Heart right ventricle (tissue), 16 donors: ENCODE measurements at regions not wholly inside any gene's neighbourhood (a gene's known extent, or its start where the extent isn't known, plus 50 kb on each side); places are given as distances from the start of the nearest gene placed in this dataset.
"Not testable (repeated sequence)": the region's sequence is repeated elsewhere in the genome, so short reads cannot be mapped to it uniquely, and the experiment has no call there.

Experiments
- ATAC-seq, 8 donors: fragments of 200-7000 bp; cut with Tn5 transposase; one replicate each; pipeline ENCODE4 v1.9.1; 2020; ENCODE audit warnings: mild to moderate bottlenecking in 8 of 8, moderate library complexity in 8 of 8, moderate number of reproducible peaks in 1 of 8
- DNase-seq, 2 donors: peaks; one replicate each; pipeline ENCODE4 v3.0.0-alpha.2; 2020
- H3K27ac ChIP-seq, 10 donors: fragments of 200-600 bp; sonication (generic) in 2 of 10; one replicate each; pipeline versions ENCODE4 v1.5.0 to v1.8.0; 2020 to 2022; ENCODE audit warnings: mild to moderate bottlenecking in 3 of 10
- H3K27me3 ChIP-seq, 7 donors: fragments of 200-600 bp; one replicate each; pipeline ENCODE4 v1.8.0; 2021 to 2022; ENCODE audit warnings: mild to moderate bottlenecking in 2 of 7
- H3K36me3 ChIP-seq, 9 donors: fragments of 200-600 bp; sonication (generic) in 1 of 9; one replicate each; pipeline versions ENCODE4 v1.5.0 to v1.8.0; 2020 to 2022; ENCODE audit warnings: mild to moderate bottlenecking in 2 of 9
- H3K4me1 ChIP-seq, 9 donors: fragments of 200-600 bp; sonication (generic) in 1 of 9; one replicate each; pipeline versions ENCODE4 v1.5.0 to v1.8.0; 2020 to 2022; ENCODE audit warnings: mild to moderate bottlenecking in 4 of 9
- H3K4me3 ChIP-seq, 10 donors: fragments of 200-600 bp; sonication (generic) in 2 of 10; one replicate each; pipeline versions ENCODE4 v1.5.0 to v1.8.0; 2020 to 2022; ENCODE audit warnings: mild to moderate bottlenecking in 7 of 10, moderate library complexity in 2 of 10
- H3K9me3 ChIP-seq, 11 donors: fragments of 200-600 bp in 10 of 11; sonication (generic) in 2 of 11; one replicate each; pipeline versions ENCODE4 v1.5.0 to v1.8.0; 2013 to 2022; ENCODE audit warnings: mild to moderate bottlenecking in 2 of 11, control low read depth in 1 of 11, moderate library complexity in 1 of 11
- WGBS, 2 donors: extraction: QIAGEN DNeasy Blood & Tissue Kit; methylation state at CpG; one replicate each; pipeline ENCODE4 v1.1.7; 2013; ENCODE audit warnings: inconsistent platforms in 1 of 2; 5-methylcytosine and 5-hydroxymethylcytosine counted together
- intact Hi-C, 10 donors: fragments of 100-400 bp; cut with DNase I; formaldehyde crosslinking; loops; one replicate each; pipeline versions ENCODE4 v1.11.1 to v1.14.2; 2022
- TF ChIP-seq, protein P1 (sequence below), 9 donors: fragments of 200-600 bp; sonication (generic) in 2 of 9; IDR thresholded peaks; one replicate each; pipeline versions ENCODE4 v1.5.0 to v1.8.0; 2021 to 2022; ENCODE audit warnings: antibody characterized with exemption in 9 of 9, mild to moderate bottlenecking in 5 of 9, moderate library complexity in 1 of 9
- donor health status: Arrhythmogenic right ventricular cardiomyopathy.
- donor health status: ischemic (EF 13 %, LVEDD 7.1; RV severe dilation, severe dysfunction).
- donor health status: healthy with polysubstance abuse.
- donor health status: DM: no; HTN: yes; CAD: no.
- donor health status: DM: no; HTN: no; CAD: no.
- donor health status: ischemic (EF 25% LVEDD 6.9; RV normal size, moderate dysfunction).
- donor health status: ischemic (EF 25% LVEDD 5.7; RV mildly dilated, moderate dysfunction).
- donor health status: healthy.
- donor health status: DM: yes; HTN: yes; CAD: no.
- donor health status: Ischemic cardiomyopathy.
- donor health status: ischemic (EF 35%, LVEDD 5.7; RV mildly dilated, moderate dysfunction).
- donor health status: nonischemic (EF 11% LVEDD 7.7; RV severe dilation, severe dysfunction).
- donor health status: DM: yes; HTN: yes; CAD: no.
- donor health status: PGD.
- donor health status: ischemic (EF 29% LVEDD 5.4; RV normal size, mild dysfunction).
- donor health status: nonischemic (EF 23%, LVEDD 6.1; RV moderate dilation, normal function).

GRCh38 chr6:49198015-49198414, 265.0 kb downstream of the MMUT start:
- Histone ChIP-seq H3K27ac (no peak overlapping the region), H3K27me3 (no peaks in the 10 kb centered on the region), H3K4me1 (no peaks in the 10 kb centered on the region), H3K36me3 (no peaks in the 10 kb centered on the region), H3K9me3 (peaks cover 0 to under 1% (median 0%) of the 10 kb centered on the region in 11 donors), H3K4me3 (no peak overlapping the region)
- ATAC-seq (no peak), DNase-seq (no peak)
- intact Hi-C loops: no loop called here
- 16 to 22% methylated on average over 1 of the region's 1 CpG for WGBS, 2 donors
- TF ChIP-seq, protein P1, sequence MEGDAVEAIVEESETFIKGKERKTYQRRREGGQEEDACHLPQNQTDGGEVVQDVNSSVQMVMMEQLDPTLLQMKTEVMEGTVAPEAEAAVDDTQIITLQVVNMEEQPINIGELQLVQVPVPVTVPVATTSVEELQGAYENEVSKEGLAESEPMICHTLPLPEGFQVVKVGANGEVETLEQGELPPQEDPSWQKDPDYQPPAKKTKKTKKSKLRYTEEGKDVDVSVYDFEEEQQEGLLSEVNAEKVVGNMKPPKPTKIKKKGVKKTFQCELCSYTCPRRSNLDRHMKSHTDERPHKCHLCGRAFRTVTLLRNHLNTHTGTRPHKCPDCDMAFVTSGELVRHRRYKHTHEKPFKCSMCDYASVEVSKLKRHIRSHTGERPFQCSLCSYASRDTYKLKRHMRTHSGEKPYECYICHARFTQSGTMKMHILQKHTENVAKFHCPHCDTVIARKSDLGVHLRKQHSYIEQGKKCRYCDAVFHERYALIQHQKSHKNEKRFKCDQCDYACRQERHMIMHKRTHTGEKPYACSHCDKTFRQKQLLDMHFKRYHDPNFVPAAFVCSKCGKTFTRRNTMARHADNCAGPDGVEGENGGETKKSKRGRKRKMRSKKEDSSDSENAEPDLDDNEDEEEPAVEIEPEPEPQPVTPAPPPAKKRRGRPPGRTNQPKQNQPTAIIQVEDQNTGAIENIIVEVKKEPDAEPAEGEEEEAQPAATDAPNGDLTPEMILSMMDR (IDR thresholded peaks at IDR 0.05): no peak

DNA sequence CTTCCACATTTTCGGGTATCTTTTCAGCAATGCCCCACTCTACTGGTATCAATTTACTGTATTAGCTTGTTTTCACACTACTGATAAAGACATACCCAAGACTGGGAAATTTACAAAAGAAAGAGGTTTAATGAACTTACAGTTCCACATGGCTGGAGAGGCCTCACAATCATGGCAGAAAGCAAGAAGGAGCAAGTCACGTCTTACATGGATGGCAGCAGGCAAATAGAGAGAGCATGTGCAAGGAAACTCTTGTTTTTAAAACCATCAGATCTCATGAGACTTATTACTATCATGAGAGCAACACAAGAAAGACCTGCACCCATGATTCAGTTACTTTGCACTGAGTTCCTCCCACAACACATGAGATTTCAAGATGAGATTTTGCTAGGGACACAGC, 300.7 kb downstream of the MMUT start:
- intact Hi-C loops, H3K27me3 ChIP-seq, H3K36me3 ChIP-seq, H3K27ac ChIP-seq, H3K4me1 ChIP-seq, ATAC-seq, H3K4me3 ChIP-seq, DNase-seq: not testable (repeated sequence)
- H3K9me3 ChIP-seq: peaks cover 0 to 17% (median 0%) of the 10 kb centered on the region in 11 donors
- 70 to 83% methylated on average over 2 of the region's 2 CpGs for WGBS, 2 donors

DNA sequence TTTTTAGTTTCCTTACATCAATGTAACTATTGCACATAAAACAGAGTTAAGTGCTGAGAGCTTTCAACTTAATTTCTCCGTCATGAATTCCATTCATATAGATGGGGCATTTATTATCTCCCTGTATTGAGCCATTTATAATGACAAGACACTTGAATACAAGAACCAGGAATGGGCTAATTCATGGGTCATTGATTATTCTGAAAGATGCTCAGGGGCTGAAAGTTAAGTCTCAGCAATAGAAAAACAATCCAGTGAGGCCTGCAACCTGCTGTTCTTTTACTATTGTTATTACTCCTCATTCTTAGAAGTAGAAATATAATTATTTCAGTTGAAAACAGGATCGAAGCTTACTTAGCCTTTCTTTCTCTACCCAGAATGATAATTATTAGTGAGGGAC, 307.7 kb downstream of the MMUT start:
- Histone ChIP-seq H3K4me3 (no peak overlapping the region), H3K27me3 (no peaks in the 10 kb centered on the region), H3K27ac (no peak overlapping the region), H3K36me3 (no peaks in the 10 kb centered on the region), H3K9me3 (peaks cover 0 to 6% (median 0%) of the 10 kb centered on the region in 11 donors), H3K4me1 (no peaks in the 10 kb centered on the region)
- WGBS, 2 donors: 76 to 84% methylated on average over 2 of the region's 2 CpGs
- ATAC-seq (no peak), DNase-seq (no peak)
- TF ChIP-seq, protein P1 (IDR thresholded peaks at IDR 0.05): no peak
- intact Hi-C loops: no loop called here

GRCh38 chr6:49151957-49152356, 311.1 kb downstream of the MMUT start:
- intact Hi-C loops: no loop called here
- Histone ChIP-seq H3K27me3 (no peaks in the 10 kb centered on the region), H3K9me3 (peaks cover 0 to 17% (median 0%) of the 10 kb centered on the region in 11 donors), H3K27ac (no peak overlapping the region), H3K36me3 (no peaks in the 10 kb centered on the region), H3K4me3 (no peak overlapping the region), H3K4me1 (no peaks in the 10 kb centered on the region)
- DNase-seq: no peak
- 72 to 74% methylated on average over 4 of the region's 4 CpGs for WGBS, 2 donors
- ATAC-seq: no peak
- TF ChIP-seq, protein P1 (IDR thresholded peaks at IDR 0.05): no peak

GRCh38 chr6:49151461-49151860, 311.6 kb downstream of the MMUT start:
- H3K9me3 ChIP-seq: peaks cover 0 to 21% (median 0%) of the 10 kb centered on the region in 11 donors
- WGBS, 2 donors: 74 to 79% methylated on average over 3 of the region's 3 CpGs
- intact Hi-C loops: no loop called here

More at GRCh38 chr6:49151461-49151860, 311.6 kb downstream of the MMUT start:
- TF ChIP-seq, protein P1 (IDR thresholded peaks at IDR 0.05): no peak
- no peak overlapping the region for H3K4me3 ChIP-seq
- no peaks in the 10 kb centered on the region for H3K27me3 ChIP-seq
- ATAC-seq: no peak
- H3K4me1 ChIP-seq: no peaks in the 10 kb centered on the region
- no peak for DNase-seq
- no peak overlapping the region for H3K27ac ChIP-seq
- H3K36me3 ChIP-seq: no peaks in the 10 kb centered on the region
